M059J (cell line): ENCODE measurements at regions not wholly inside any gene's neighbourhood (a gene's known extent, or its start where the extent isn't known, plus 50 kb on each side); places are given as distances from the start of the nearest gene placed in this dataset.
"Not testable (repeated sequence)": the region's sequence is repeated elsewhere in the genome, so short reads cannot be mapped to it uniquely, and the experiment has no call there.

Experiments
- DNase-seq: peaks from one replicate; pipeline ENCODE4 v3.0.0-alpha.2; 2012; ENCODE audit warnings: low read depth

DNA sequence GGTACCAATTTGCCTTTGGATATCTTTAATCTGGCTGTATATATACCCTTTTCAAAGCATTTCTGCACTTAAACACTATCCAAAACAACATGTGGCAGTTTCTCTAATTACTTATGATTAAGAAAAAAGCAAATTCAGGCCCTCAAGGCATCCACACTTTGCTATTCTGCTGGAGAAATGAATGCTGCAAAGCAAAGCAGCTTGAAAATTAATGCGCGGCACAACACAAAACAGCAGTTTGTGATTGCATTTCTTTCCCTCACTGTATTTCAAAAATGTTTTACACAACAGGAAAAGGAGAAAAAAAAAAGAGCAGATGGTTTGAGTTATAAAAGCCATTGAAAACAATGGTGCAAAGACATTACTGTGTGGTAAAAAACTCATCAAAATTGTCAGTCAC lies 738.4 kb upstream of the RAG2 start:
- DNase-seq, result no peak

- DNase-seq, result no peak
Observed at GRCh38 chr11:37333345-37333744, 735.3 kb upstream of the RAG2 start.

GRCh38 chr11:37323843-37324242 lies 725.8 kb upstream of the RAG2 start:
- DNase-seq, result no peak

- peak; percentile 25 for DNase-seq
Observed at GRCh38 chr11:37322333-37323194, 724.5 kb upstream of the RAG2 start.

DNA sequence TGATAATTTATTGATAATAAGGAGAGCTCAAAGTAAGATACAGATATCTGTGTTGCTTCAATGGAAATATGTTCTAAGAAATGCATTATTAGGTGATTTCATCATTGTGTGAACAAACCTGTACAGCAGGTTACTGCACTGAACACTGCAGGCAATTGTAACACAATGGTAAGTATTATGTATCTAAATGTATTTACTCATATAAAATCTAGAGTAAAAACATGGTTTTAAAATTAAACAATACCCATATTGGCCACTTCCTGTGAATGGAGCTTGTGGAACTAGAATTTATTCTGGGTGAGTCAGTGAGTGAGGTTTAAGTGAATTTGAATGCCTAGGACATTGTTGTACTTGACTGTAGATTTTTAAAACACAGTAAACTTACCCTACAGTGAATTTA lies 722.9 kb upstream of the RAG2 start:
- peak; percentile 18 for DNase-seq

- DNase-seq, result no peak
Observed at GRCh38 chr11:37317803-37318202, 719.8 kb upstream of the RAG2 start.

GRCh38 chr11:37313266-37313665 lies 715.2 kb upstream of the RAG2 start:
- DNase-seq, result no peak

- DNase-seq, result no peak
Observed at GRCh38 chr11:37306563-37306962, 708.5 kb upstream of the RAG2 start.

DNA sequence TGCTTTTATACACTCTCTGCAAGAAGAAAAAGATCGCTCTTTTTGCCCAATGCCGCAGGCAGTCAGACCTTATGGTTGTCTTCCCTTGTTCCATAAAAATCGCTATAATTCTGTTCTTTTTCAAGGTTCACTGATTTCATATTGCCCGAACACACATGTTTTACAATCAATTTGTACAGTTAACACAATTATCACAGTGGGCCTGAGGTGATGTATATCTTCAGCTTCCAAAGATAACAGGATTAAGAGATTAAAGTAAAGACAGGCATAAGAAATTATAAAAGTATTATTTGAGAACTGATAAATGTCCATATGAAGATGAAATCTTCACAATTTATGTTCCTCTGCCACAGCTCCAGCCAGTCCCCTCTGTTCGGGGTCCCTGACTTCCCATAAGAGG lies 703.4 kb upstream of the RAG2 start:
- not testable (repeated sequence) for DNase-seq

DNA sequence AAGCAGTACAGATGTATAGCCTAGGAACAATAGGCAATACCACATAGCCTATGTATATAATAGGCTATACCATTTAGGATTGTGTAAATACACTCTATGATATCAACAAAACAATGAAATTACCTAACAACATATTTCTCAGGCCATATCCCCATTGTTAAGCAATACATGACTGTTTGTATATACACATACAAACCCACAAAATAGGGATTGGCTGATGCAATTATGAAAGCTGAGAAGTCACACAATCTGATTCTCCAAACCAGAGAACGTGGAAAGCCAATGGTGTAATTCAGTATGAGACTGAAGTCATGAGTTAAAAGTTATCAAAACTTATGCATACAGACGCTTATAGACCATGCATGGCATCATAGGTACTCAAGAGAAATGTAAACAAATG lies 700.1 kb upstream of the RAG2 start:
- DNase-seq, result no peak

DNA sequence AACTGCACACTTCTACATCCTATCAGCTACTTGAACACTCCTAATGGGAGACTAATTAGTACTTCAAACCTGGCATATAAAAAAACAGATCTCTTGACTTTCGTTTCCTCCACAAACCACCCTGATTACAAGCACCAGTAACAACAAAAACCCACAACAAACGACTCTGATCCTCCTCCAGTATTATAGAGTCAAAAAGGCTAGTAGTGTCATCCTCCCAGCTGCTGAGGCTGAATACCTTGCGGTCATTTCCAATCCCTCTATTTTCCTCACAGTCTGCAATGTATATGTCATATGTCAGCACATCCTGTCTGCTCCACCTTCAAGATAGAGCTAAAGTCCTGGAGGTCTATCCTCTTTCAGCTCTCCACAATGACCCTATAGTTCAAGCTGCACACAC lies 688.9 kb upstream of the RAG2 start:
- DNase-seq, result no peak

GRCh38 chr11:37282367-37282766 lies 684.3 kb upstream of the RAG2 start:
- DNase-seq, result no peak

DNA sequence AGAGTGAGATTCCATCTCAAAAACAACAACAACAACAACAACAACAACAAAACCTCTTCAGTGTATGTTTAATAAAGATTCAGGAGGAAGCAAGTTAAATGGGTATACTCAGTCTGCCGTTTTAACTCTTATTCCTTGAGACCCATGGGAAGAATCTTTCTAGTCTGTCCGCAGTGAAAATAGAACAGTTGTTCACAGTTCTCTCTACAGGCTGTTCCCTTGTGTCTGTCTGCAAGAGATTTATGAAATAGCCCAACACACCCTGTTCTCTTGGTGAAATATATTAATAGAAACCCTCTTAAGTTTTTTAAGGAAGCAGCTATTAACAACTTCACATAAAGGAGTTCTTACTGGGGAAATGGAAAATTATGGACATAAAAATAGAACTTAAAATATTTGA lies 682.2 kb upstream of the RAG2 start:
- DNase-seq, result no peak

DNA sequence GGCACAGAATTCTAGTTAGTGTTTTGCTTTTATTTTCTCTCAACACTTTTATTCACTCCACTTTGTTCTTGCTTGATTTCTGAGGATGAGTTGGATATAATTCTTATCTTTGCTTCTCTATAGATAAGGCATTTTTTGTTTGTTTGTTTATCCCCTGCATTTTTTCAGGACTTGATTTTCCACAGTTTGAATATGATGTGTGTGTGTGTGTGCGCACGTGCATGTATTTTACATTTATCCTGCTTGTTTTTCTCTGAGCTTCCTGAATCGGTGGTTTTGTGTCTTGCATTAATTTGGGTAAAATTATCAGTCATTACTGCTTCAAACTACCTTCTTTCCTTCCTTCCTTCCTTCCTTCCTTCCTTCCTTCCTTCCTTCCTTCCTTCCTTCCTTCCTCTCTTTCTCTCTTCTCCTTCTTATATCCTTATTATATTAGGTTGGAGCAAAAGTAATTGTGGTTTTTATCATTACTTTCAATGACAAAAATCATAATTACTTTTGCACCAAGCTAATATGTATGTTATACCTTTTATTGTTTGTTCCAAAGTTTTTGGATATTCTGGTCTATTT lies 679.9 kb upstream of the RAG2 start:
- no peak for DNase-seq

GRCh38 chr11:37264783-37265182 lies 666.7 kb upstream of the RAG2 start:
- DNase-seq, result no peak

- DNase-seq, result peak; percentile 1
Observed at GRCh38 chr11:37264060-37264459, 666.0 kb upstream of the RAG2 start.

DNA sequence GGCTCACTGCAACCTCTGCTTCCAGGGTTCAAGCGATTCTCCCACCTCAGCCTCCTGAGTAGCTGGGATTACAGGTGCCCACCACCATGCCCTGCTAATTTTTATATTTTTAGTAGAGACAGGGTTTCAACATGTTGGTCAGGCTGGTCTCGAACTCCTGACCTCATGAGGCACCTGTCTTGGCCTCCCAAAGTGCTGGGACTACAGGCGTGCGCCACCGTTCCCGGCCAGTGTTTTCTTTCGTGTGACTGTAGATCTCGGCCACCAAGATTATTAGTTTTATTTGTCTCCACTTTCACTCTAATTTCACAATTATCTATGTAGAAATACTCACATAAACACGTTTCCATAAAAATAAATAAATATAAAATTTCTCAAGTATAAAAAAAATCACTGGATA lies 665.4 kb upstream of the RAG2 start:
- not testable (repeated sequence) for DNase-seq

DNA sequence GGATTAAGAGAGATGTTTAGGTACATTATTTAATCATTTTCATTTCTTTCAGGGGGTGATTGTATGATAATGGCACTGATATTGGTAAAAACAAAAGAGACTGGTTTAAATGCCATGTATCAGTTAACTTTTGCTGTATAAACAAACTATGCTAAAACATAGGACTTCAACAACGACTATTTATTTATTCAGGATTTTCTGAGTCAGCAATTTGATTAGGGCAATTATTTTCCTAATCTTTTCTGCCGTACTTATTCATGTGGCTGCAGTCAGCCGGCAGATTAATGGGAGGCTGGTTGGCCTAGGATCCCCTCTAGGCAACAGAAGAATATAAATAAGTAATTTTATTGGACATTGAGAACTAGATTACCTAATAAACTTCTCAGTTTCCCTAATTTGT lies 661.7 kb upstream of the RAG2 start:
- DNase-seq, result no peak

DNA sequence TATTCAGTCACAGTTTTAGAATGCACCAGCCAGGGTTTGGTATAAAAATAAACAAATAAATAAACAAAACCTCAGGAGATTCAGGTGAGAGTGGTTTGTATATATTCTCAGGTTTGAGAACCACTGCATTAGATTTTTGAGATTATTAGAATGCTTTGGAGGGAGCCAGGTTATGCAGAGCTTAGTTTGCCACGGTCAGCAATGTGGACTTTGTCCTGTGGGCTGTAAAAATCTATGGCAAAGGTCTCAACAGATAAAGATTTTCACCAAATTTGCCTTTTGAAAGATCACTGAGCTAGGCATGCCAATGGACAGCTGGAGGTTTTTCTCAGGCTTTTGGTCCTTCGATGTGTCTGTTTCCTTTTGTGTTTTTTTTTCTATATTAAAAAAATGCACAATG lies 650.1 kb upstream of the RAG2 start:
- DNase-seq, result no peak

- DNase-seq, result not testable (repeated sequence)
Observed at GRCh38 chr11:37246092-37246491, 648.1 kb upstream of the RAG2 start.

- no peak for DNase-seq
Observed at GRCh38 chr11:37230865-37231264, 632.8 kb upstream of the RAG2 start.

GRCh38 chr11:37223962-37224361 lies 625.9 kb upstream of the RAG2 start:
- no peak for DNase-seq

DNA sequence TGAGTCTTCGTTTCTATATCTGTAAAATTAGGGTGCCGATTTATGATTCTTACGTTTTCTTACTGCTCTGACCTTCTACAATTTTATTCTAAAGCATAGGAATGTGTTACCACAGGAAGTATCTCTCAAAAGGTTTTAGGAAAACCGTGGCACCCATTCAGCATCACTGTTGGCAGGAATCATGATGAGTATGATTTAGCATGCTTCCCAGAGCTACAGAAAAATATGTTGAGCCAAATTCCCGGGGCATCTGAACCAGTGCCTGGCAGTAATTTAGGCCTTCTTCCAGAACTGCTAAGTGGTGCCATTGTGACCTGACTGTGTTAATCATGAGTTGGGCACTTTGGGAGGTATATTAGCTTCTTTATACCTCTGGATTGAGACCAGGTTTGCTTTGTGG lies 605.0 kb upstream of the RAG2 start:
- peak; percentile 8 for DNase-seq

DNA sequence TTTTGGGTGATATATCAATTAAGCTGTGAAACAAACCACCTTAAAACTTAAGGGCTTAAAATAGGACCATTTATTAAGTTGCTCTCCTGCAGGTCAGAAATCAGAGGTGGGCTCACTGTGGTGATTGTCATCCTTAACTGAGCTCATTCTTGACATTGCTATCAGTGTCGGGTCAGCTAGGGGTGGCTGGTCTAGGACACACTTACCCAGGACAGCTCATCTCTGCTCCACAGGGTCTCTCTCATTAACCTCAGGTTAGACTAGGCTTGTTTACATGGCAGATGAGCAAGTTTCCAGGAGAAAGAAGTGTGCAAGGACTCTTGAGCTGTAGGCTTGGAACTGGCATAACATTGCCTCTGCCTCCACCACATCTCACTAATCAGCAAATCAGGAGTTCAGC lies 601.0 kb upstream of the RAG2 start:
- DNase-seq, result no peak
